AG04449 (cell line): ENCODE measurements at regions not wholly inside any gene's neighbourhood (a gene's known extent, or its start where the extent isn't known, plus 50 kb on each side); places are given as distances from the start of the nearest gene placed in this dataset.

ENCODE experiments used
- CTCF ChIA-PET: fragments of 350-600 bp; formaldehyde crosslinking; extraction: SDS; loops from one replicate; lab custom pipeline; 2021; ENCODE audit warnings: antibody characterized with exemption; lab: Yijun Ruan, JAX
- POLR2A ChIA-PET: fragments of 400-600, 350-600 bp; formaldehyde crosslinking; extraction: SDS; loops from one replicate; lab custom pipeline; 2020; ENCODE audit warnings: antibody characterized with exemption, inconsistent platforms; lab: Yijun Ruan, JAX
- DNase-seq: peaks from one replicate; pipeline ENCODE4 v3.0.0-alpha.2; 2010; ENCODE audit warnings: low read depth, low spot score
- H3K4me3 ChIP-seq: 2 replicates; pipeline ENCODE4 v1.5.1; 2011; ENCODE audit warnings: low read depth, mild to moderate bottlenecking, control low read depth, low read length
- CTCF ChIP-seq: IDR thresholded peaks from one replicate; pipeline ENCODE4 v1.5.1; 2011; ENCODE audit warnings: mild to moderate bottlenecking, moderate library complexity, low read length, control low read depth, inconsistent platforms; ENCODE audit not compliant: insufficient read depth; ENCODE audit errors: missing control alignments

GRCh38 chr15:70484993-70485392 lies 278.4 kb downstream of the UACA start:
- DNase-seq: no peak
- ChIA-PET CTCF (interaction anchor here (1.4 to 6.8 kb wide), 3 partner anchors 10 to 1007 kb away, joined by 5 to 108 read pairs (median 9); no protein-coding TSS in a partner anchor), POLR2A (no interaction called here)
- no peak overlapping the region for H3K4me3 ChIP-seq
- TF ChIP-seq CTCF: no peak

GRCh38 chr15:70483513-70483912 lies 279.8 kb downstream of the UACA start:
- ChIA-PET CTCF (interaction anchor here (1.0 to 2.2 kb wide), 7 partner anchors 8 to 1008 kb away, joined by 3 to 9 read pairs (median 6); no protein-coding TSS in a partner anchor), POLR2A (no interaction called here)
- no peak for TF ChIP-seq CTCF

GRCh38 chr15:70480196-70480856 lies 283.0 kb downstream of the UACA start:
- POLR2A ChIA-PET: no interaction called here

More at GRCh38 chr15:70483513-70483912, 279.8 kb downstream of the UACA start:
- H3K4me3 ChIP-seq: no peak overlapping the region
- no peak for DNase-seq

GRCh38 chr15:70479785-70480184 lies 283.6 kb downstream of the UACA start:
- CTCF ChIA-PET: interaction anchor here (1.1 to 3.8 kb wide), 3 partner anchors 8 to 13 kb away, joined by 4 to 15 read pairs (median 4); no protein-coding TSS in a partner anchor
- no peak overlapping the region for H3K4me3 ChIP-seq
- TF ChIP-seq CTCF: no peak
- POLR2A ChIA-PET: no interaction called here
- DNase-seq: no peak

More at GRCh38 chr15:70480196-70480856, 283.0 kb downstream of the UACA start:
- H3K4me3 ChIP-seq: no peak overlapping the region
- CTCF ChIA-PET: interaction anchor here (1.1 to 3.8 kb wide), 2 partner anchors 8 to 13 kb away, joined by 4 to 15 read pairs; no protein-coding TSS in a partner anchor
- TF ChIP-seq CTCF: no peak
- DNase-seq: no peak

- no peak for DNase-seq
- CTCF ChIA-PET: interaction anchor here (1.1 to 3.8 kb wide), 2 partner anchors 9 to 12 kb away, joined by 4 to 15 read pairs; no protein-coding TSS in a partner anchor
- POLR2A ChIA-PET: no interaction called here
- TF ChIP-seq CTCF: no peak
- no peak overlapping the region for H3K4me3 ChIP-seq
Observed at GRCh38 chr15:70479056-70479455, 284.3 kb downstream of the UACA start.

GRCh38 chr15:70478251-70478990 lies 284.9 kb downstream of the UACA start:
- CTCF ChIA-PET: interaction anchor here (1.1 to 8.1 kb wide), 3 partner anchors 9 to 12 kb away, joined by 4 to 51 read pairs (median 15); no protein-coding TSS in a partner anchor
- no peak for DNase-seq
- no peak for TF ChIP-seq CTCF
- POLR2A ChIA-PET: no interaction called here
- no peak overlapping the region for H3K4me3 ChIP-seq
